Ovary (tissue), 3 donors: ENCODE measurements at regions not wholly inside any gene's neighbourhood (a gene's known extent, or its start where the extent isn't known, plus 50 kb on each side); places are given as distances from the start of the nearest gene placed in this dataset.

Experiments
- POLR2A ChIP-seq: fragments of 450-650 bp; IDR thresholded peaks from one replicate; pipeline ENCODE4 v1.6.1; 2017; ENCODE audit warnings: antibody characterized with exemption, mild to moderate bottlenecking, moderate library complexity
- TF ChIP-seq, protein P1 (sequence below), 3 donors: fragments of 450-650 bp in 2 of 3; fragments of 200-600 bp in 1 of 3; IDR thresholded peaks; one replicate each; pipeline versions ENCODE4 v1.5.1 to v1.8.0; 2016 to 2022; ENCODE audit warnings: antibody characterized with exemption in 3 of 3, mild to moderate bottlenecking in 1 of 3
- donor health status: DM: no; HTN: no; CAD: no.

DNA sequence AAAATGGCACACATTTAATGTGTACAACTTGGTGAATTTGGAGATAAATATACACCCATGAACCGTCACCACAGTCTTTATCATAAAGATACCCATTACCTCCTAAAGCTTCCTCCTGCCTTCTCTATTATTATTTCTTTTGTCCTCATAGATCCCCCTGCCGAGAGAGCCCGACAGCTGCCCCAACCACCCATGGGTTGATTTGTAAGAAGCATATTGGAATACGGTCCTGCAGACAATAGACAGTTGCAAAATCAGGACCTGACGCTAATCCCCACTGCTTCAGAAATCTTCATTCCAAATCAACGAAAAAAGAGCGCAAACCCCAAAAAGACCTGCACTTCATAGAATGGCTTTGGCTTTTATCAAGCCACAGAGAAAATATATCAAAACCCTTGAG lies 697.5 kb downstream of the SEMA5A start:
- no peak for TF ChIP-seq POLR2A
- TF ChIP-seq, protein P1, sequence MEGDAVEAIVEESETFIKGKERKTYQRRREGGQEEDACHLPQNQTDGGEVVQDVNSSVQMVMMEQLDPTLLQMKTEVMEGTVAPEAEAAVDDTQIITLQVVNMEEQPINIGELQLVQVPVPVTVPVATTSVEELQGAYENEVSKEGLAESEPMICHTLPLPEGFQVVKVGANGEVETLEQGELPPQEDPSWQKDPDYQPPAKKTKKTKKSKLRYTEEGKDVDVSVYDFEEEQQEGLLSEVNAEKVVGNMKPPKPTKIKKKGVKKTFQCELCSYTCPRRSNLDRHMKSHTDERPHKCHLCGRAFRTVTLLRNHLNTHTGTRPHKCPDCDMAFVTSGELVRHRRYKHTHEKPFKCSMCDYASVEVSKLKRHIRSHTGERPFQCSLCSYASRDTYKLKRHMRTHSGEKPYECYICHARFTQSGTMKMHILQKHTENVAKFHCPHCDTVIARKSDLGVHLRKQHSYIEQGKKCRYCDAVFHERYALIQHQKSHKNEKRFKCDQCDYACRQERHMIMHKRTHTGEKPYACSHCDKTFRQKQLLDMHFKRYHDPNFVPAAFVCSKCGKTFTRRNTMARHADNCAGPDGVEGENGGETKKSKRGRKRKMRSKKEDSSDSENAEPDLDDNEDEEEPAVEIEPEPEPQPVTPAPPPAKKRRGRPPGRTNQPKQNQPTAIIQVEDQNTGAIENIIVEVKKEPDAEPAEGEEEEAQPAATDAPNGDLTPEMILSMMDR (IDR thresholded peaks at IDR 0.05) = no peak
